ENCODE measurements at regions not wholly inside any gene's neighbourhood (a gene's known extent, or its start where the extent isn't known, plus 50 kb on each side); places are given as distances from the start of the nearest gene placed in this dataset.

DNA sequence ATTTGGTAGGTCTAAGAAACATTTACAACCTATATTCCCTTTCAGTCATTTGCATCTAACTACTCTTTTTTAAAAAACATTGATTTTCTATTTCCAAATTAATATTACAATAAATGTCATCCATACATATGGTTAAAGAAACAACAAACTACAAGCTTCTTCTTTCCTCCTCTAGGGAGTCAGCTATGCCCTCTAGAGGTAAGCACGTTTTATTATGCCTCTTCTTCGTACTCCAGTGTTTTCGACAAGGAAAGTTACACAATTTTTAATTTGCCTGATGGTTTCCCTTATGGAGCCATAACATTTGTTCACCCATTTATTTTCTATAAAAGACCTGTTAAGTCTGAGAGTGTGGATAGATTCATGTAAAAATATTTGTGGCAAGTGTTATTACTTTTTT is 183.4 kb upstream of the CDH7 start:
- Histone ChIP-seq H3K4me3 (no peak overlapping the region), H3K27ac (no peak overlapping the region)

DNA sequence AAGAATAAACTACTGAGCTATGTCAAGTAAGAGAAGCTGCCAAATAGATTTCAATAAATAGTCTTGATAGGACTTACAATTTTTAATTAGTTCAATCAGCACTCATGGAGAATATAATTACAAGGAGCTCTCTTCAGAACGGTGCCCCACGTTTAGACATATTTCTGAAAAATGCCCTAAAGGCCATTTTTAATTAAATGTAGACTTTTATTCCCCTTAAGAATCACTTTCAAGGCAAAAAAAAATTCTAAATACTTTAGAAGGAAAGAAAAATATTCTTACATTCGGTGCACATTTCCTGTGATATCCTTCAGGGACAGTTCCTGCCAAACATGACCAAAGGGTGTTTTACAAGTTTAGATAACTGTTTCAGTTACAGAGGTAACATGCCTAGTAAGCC is 202.5 kb upstream of the CDH7 start:
- Histone ChIP-seq H3K27ac (no peak overlapping the region), H3K4me3 (no peak overlapping the region)

DNA sequence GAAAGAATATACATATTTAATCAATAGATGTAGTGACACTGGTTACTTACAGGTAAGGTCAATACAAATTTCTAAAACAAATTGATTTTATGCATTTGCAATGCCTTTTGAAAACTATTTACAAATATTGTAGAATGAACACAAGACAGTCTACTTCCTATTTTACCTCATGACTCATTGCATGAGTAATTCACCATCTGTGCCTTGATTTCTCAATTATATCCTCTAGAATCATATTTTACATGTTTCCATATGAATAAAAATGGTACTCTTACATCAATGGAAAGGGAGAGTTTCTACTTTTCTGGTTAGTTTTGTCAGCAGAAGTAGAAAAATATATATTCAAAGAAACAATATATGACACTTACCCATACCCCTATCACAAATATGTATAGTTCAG is 203.8 kb upstream of the CDH7 start:
- H3K27ac ChIP-seq = no peak overlapping the region

DNA sequence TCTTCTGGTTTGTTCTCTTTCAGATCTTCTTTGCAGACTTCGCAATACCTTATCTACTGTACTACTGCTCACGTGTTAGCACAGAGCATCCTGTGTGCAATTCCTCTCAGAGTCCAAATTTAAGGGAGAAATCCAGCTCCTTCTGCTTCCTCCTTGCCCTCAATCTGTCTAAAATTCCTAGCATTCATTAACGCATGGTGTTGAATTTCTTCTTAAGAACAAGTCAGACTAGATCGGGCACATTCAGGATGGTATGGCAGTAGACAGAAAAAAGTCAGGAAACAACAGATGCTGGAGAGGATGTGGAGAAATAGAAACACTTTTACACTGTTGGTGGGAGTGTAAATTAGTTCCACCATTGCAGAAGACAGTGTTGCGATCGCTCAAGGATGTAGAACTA is 206.1 kb upstream of the CDH7 start:
- no peak overlapping the region for H3K4me3 ChIP-seq
- no peak overlapping the region for H3K27ac ChIP-seq

More for the DNA sequence above, 203.8 kb upstream of the CDH7 start:
- no peak overlapping the region for H3K4me3 ChIP-seq

DNA sequence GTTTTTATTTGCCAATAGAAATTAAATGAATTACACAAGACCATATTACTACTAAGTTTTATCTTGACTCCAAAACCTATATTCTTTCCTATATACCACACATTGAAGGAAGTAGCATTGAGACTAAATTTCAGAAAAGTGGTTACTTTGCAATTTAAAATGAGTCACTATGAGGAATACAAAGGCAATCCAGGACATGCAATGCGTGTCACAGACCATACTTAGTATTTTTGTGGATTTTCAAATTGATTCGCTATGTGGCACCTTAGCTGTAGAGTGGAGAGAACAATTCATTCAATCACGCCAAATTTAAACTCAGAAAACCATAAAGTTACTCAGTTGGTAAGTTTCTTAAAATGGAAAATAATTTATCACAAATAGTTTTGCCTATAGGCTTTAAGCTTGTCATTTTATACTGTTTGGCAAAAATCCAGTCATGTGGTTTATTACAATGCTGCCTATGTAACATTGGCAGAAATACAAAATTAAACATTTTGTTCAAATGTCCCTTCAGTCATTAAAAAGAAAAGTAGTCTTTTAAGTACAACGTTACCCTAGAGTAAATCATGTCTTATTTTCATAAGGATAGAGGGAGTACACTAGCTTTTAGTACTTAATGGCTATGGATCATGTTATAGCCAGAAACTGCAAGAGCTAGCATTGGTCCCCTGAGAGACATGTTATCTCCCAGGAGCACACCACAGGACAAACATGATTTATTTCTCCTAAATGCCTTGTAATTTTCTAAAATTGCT is 222.8 kb upstream of the CDH7 start:
- Histone ChIP-seq H3K27ac (no peak overlapping the region), H3K4me3 (no peak overlapping the region)

- no peak overlapping the region for H3K27ac ChIP-seq
- no peak overlapping the region for H3K4me3 ChIP-seq
These were observed 224.7 kb upstream of the CDH7 start for GRCh38 chr18:65526099-65526498.

DNA sequence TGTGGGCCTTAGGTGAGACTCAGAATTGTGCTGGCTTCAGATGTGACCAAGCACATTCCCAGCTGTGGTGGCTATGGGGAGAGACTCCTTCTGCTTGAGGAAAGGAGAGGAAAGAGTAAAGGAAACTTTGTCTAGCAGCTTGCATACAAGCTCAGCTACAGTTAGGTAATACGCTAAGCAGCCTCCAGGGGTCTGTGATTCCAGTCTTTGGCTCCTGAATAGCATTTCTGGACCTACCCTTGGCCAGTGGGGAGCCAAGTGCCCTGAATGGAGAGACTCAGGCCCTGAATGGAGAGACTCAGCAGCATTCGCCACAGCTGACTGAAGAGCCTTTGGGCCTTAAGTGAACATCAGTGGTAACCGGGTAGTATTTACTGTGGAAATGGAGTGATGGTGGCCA is 227.4 kb upstream of the CDH7 start:
- Histone ChIP-seq H3K4me3 (no peak overlapping the region), H3K27ac (no peak overlapping the region)

GRCh38 chr18:65522907-65523306 is 227.9 kb upstream of the CDH7 start:
- H3K27ac ChIP-seq = no peak overlapping the region
- H3K4me3 ChIP-seq = no peak overlapping the region

DNA sequence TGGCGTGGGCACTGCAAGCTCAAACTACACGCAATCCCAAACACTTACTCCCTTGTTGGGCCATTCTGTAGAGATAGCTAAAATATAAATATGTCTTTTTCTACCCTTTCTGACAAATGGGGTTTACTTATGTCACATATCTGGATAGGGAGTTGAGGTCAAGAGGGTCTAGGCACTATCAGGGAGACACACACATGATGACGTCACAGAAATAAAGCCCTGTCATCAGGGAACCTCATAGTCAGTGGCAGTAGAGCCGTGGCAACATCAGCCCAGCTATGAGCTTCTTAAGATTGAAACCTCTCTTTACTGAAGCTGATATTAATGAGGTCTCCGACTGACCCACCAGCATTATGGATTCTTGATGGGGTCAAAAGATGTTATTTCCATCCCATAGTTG is 234.6 kb upstream of the CDH7 start:
- H3K27ac ChIP-seq = no peak overlapping the region
- H3K4me3 ChIP-seq = no peak overlapping the region

GRCh38 chr18:65498605-65499004 is 252.2 kb upstream of the CDH7 start:
- Histone ChIP-seq H3K4me3 (no peak overlapping the region), H3K27ac (no peak overlapping the region)

DNA sequence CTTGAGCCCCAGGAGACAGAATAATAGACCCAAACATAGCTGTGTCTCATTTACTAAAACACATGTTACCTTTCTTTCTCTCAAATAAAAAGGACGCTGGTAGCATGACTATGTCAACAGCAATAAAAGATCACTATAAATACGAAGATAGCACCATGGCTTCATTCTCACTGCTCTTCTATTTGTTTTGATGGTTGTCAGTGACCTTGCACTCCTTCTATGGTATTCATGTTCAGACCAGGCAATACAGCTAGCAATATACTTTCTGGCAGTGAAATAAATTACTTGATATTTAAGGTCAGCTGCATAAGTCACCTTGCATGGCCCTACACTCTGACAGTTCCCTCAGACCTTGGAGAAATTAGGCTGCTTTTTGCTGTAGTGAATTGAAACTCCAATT is 263.2 kb upstream of the CDH7 start:
- Histone ChIP-seq H3K27ac (no peak overlapping the region), H3K4me3 (no peak overlapping the region)

DNA sequence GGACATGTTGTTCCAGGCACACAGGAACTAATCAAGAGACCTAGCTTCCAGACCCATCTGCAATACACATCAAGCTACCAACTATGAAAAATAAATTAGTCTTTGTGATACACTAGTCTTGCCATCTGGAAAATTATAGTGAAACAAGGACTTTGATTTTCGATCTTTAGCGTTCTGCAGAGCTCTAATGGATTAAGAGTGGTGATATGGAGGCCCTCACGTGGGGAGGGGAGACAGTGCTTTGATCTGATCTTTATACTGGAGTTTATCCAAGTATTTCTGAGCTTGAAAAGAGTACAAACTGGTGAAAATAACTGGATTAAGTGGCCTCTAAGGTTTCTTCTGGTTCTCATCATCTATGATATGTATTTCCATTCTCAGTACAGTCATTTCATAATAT is 273.4 kb upstream of the CDH7 start:
- Histone ChIP-seq H3K27ac (no peak overlapping the region), H3K4me3 (no peak overlapping the region)

DNA sequence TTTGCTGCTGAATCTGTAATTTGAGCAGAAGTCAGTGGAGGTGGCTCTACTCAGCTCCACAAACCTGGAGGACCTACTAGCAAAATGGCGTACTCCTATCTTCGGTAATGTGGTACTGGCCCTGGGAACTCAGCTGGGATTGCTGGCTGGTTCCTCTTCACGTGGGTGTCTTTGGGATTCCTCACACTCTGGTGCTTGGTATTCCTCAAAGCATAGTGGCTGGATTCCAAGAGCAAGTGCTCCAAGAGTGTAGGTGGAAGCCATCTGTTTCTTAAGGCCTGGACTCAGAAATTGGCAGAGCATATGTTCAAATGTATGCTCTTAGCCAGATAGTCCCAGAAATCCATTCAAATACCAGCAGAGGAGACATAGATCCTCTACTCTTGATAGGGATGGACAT is 281.9 kb upstream of the CDH7 start:
- H3K4me3 ChIP-seq = no peak overlapping the region
- no peak overlapping the region for H3K27ac ChIP-seq

DNA sequence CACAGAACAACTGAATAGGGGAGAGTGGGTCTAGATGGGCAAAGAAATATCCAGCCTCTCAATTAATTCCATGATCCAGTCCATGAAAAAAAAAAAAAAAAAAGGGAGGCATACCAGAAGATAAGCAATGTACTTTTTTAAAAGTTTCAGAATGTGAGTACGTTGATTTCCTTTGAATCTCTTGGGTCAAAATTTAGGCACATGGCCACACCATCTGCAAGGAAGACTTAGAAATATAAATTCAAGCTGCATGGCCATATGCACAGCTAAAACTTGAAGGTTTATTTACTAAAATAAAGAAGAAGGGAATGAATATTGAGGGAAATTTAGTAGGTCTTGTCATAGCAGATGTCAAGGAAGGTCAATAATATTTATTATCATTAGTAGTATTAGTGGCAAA is 286.5 kb upstream of the CDH7 start:
- H3K27ac ChIP-seq = no peak overlapping the region
- H3K4me3 ChIP-seq = no peak overlapping the region

GRCh38 chr18:65459741-65460140 is 291.1 kb upstream of the CDH7 start:
- Histone ChIP-seq H3K27ac (no peak overlapping the region), H3K4me3 (no peak overlapping the region)

GRCh38 chr18:65458871-65459270 is 291.9 kb upstream of the CDH7 start:
- Histone ChIP-seq H3K27ac (no peak overlapping the region), H3K4me3 (no peak overlapping the region)

GRCh38 chr18:65439188-65439587 is 311.6 kb upstream of the CDH7 start:
- Histone ChIP-seq H3K27ac (no peak overlapping the region), H3K4me3 (no peak overlapping the region)

DNA sequence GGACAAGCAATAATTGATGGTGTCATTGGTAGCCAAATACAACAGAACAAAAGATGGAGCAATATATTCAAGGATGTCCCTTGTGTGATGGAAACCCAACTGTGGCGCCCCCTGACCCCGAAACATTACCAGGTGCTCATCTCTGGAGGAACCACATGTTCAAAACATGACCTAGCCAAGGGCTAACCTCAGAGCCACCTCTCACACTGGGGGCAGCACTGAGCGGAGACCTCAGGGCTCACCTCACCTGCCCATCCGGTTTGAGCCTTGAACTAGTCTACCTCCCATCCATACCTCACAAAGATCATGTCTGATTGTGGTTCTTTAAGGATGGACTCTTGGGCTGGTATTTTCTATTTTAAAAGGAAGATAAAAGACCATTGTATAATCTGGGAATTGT is 314.4 kb upstream of the CDH7 start:
- H3K4me3 ChIP-seq = no peak overlapping the region

DNA sequence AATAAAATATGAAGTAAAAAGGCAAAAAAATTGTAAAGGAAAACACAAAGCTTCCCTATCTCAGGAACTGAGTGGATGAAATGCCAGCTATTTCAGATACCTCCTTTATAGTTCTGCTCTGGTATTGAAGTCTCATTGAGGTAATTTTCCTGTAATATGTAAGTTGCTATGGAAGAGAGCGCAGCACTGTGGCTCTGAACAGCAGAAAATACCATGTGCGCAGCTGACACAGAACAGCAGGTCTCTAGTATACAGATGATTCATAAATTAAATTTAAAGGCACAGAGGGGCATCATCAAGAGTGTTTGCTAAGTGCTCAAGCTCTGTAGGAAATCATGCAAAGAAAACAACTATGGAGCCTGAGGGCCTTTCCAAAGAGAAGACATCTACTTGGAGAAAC is 315.3 kb upstream of the CDH7 start:
- Histone ChIP-seq H3K4me3 (no peak overlapping the region), H3K27ac (no peak overlapping the region)

More for the DNA sequence above, 314.4 kb upstream of the CDH7 start:
- no peak overlapping the region for H3K27ac ChIP-seq

- no peak overlapping the region for H3K27ac ChIP-seq
- no peak overlapping the region for H3K4me3 ChIP-seq
These were observed 321.2 kb upstream of the CDH7 start for GRCh38 chr18:65429601-65430000.

GRCh38 chr18:65425366-65425765 is 325.4 kb upstream of the CDH7 start:
- no peak overlapping the region for H3K4me3 ChIP-seq
- no peak overlapping the region for H3K27ac ChIP-seq

GRCh38 chr18:65423776-65424175 is 327.0 kb upstream of the CDH7 start:
- H3K27ac ChIP-seq = no peak overlapping the region
- no peak overlapping the region for H3K4me3 ChIP-seq

Data from skin epidermis (tissue), 12 donors.